Panc1 (cell line): ENCODE measurements at regions not wholly inside any gene's neighbourhood (a gene's known extent, or its start where the extent isn't known, plus 50 kb on each side); places are given as distances from the start of the nearest gene placed in this dataset.
"Not testable (repeated sequence)": the region's sequence is repeated elsewhere in the genome, so short reads cannot be mapped to it uniquely, and the experiment has no call there.

ENCODE experiments used
- ATAC-seq: fragments of 200-7000 bp; cut with Tn5 transposase; 2 replicates; pipeline ENCODE4 v1.9.1; 2020; ENCODE audit warnings: mild to moderate bottlenecking, moderate library complexity
- BruUV-seq: library from RNA; stranded (reverse); fragments of 400-500 nt; replicated peaks from 2 replicates; lab custom pipeline; 2021; lab: Mats Ljungman, UMichigan
- CTCF ChIA-PET: fragments of 300-600 bp; sonication (Branson Sonifier 250); formaldehyde crosslinking; loops from one replicate; lab custom pipeline; 2022; ENCODE audit warnings: antibody characterized with exemption; lab: Charles Lee
- POLR2A ChIA-PET: fragments of 300-600 bp; sonication (Branson Sonifier 250); formaldehyde crosslinking; loops from one replicate; lab custom pipeline; 2022; ENCODE audit warnings: antibody characterized with exemption; lab: Charles Lee
- DNase-seq: peaks from one replicate; pipeline ENCODE4 v3.0.0-alpha.2; 2010; ENCODE audit warnings: low read depth, low spot score
- H3K27ac ChIP-seq: 2 replicates; pipeline ENCODE4 v1.5.1; 2011; ENCODE audit warnings: mild to moderate bottlenecking, low read length, inconsistent platforms
- H3K27me3 ChIP-seq: fragments of 200-500 bp; sonication (Bioruptor generic); 2 replicates; pipeline ENCODE4 v1.6.0; 2014; ENCODE audit warnings: low read length, inconsistent platforms; ENCODE audit not compliant: control insufficient read depth, insufficient read depth
- H3K36me3 ChIP-seq: fragments of 200-500 bp; sonication (Bioruptor generic); 2 replicates; pipeline ENCODE4 v1.5.1; 2014; ENCODE audit warnings: inconsistent platforms, mild to moderate bottlenecking, low read length, moderate library complexity; ENCODE audit not compliant: control insufficient read depth, insufficient read depth
- H3K4me1 ChIP-seq: 2 replicates; pipeline ENCODE4 v1.5.1; 2011; ENCODE audit warnings: inconsistent platforms, mild to moderate bottlenecking, low read length, moderate library complexity; ENCODE audit not compliant: control insufficient read depth, insufficient read depth
- H3K4me3 ChIP-seq, 2 experiments: 2 replicates each; pipeline ENCODE4 v1.5.1; 2011 to 2012; ENCODE audit warnings: low read depth in 2 of 2, low read length in 2 of 2, mild to moderate bottlenecking in 2 of 2, inconsistent platforms in 1 of 2, moderate library complexity in 1 of 2
- H3K9me3 ChIP-seq: fragments of 200-500 bp; sonication (Bioruptor generic); 2 replicates; pipeline ENCODE4 v1.5.1; 2014; ENCODE audit warnings: low read depth, mild to moderate bottlenecking, inconsistent platforms, low read length, moderate library complexity; ENCODE audit not compliant: control insufficient read depth, insufficient read depth
- POLR2AphosphoS5 ChIP-seq: IDR thresholded peaks from 2 replicates; pipeline ENCODE4 v1.6.1; 2012; ENCODE audit warnings: mild to moderate bottlenecking, low read depth, low read length, moderate library complexity
- in situ Hi-C: cut with HindIII; loops from 2 replicates; pipeline ENCODE4 v1.10.0; 2016; ENCODE audit warnings: low sequenced_read_pairs, low pct_unique_long_range_greater_than_20kb
- intact Hi-C: fragments of 100-400 bp; cut with micrococcal nuclease; formaldehyde crosslinking; loops from one replicate; pipeline ENCODE4 v1.10.0; 2022; ENCODE audit not compliant: unreplicated experiment

DNA sequence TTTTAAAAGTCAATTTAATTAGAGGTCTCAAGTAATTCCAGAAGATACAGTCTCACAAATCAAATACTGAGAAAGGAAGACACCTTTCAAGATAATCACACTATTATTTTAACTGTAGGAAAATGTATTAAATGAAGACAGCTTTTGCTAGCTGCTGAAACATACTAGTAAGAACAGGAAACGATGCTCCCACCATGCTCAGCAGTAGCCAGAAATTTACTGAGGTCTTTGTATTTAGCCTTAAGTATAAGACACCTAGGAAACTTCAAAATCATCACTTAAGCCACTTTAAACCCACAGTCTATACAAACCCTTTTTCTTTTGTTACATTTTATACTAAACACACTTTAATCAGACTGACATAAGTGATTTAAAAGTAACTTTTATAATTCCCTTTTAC lies 72.7 kb upstream of the NPIPB12 start:
- H3K27me3 ChIP-seq, in situ Hi-C loops, H3K36me3 ChIP-seq, DNase-seq, H3K4me3 ChIP-seq, BruUV-seq, intact Hi-C loops, ATAC-seq, H3K9me3 ChIP-seq, H3K27ac ChIP-seq, H3K4me1 ChIP-seq, CTCF ChIA-PET: not testable (repeated sequence)
- POLR2A ChIA-PET: interaction anchor here (0.6 kb wide), 1 partner anchor 90 kb away, joined by 6 read pairs; no protein-coding TSS in a partner anchor

DNA sequence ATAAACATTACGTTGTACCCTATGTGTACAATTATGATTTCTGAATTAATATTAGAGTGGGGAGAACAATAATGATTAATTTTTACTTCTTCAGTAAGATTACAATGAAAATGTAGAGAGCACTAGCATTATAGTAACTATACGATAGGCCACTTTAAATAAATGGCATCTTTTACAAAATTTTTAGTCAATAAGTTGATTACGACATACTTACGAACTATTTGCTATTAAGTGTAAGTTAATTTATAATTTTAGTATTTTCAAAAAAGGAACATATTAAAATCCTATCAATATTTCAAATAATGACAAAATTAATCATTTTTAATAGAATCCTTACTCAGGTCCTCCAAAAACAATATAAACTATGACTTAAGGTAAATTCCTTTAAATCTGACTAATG lies 75.6 kb upstream of the NPIPB12 start:
- BruUV-seq, DNase-seq, H3K36me3 ChIP-seq, CTCF ChIA-PET, H3K4me3 ChIP-seq, intact Hi-C loops, in situ Hi-C loops, H3K9me3 ChIP-seq, H3K27ac ChIP-seq, POLR2A ChIA-PET, ATAC-seq, H3K27me3 ChIP-seq, H3K4me1 ChIP-seq: not testable (repeated sequence)

DNA sequence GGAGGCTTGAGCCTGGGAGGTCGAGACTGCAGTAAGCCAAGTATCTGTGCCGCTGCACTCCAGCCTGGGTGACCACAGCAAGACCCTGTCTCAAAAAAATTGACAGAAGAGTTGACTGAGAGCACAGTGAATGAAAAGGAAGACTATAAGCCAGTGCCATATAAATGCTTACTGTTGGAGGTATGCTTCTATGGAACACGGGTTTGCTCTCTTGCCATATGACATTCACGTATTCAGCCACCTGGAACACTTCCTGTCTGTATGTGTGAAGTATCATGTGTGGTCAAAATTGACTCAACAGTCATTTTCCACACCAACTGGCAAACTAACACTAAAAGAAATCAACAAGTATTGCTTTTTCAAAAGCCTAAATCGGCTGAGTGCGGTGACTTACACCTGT lies 71.1 kb upstream of the SPN start:
- H3K4me1 ChIP-seq, H3K36me3 ChIP-seq, BruUV-seq, H3K9me3 ChIP-seq, POLR2A ChIA-PET, in situ Hi-C loops, H3K27me3 ChIP-seq, intact Hi-C loops, H3K4me3 ChIP-seq, DNase-seq, H3K27ac ChIP-seq, ATAC-seq, CTCF ChIA-PET: not testable (repeated sequence)

DNA sequence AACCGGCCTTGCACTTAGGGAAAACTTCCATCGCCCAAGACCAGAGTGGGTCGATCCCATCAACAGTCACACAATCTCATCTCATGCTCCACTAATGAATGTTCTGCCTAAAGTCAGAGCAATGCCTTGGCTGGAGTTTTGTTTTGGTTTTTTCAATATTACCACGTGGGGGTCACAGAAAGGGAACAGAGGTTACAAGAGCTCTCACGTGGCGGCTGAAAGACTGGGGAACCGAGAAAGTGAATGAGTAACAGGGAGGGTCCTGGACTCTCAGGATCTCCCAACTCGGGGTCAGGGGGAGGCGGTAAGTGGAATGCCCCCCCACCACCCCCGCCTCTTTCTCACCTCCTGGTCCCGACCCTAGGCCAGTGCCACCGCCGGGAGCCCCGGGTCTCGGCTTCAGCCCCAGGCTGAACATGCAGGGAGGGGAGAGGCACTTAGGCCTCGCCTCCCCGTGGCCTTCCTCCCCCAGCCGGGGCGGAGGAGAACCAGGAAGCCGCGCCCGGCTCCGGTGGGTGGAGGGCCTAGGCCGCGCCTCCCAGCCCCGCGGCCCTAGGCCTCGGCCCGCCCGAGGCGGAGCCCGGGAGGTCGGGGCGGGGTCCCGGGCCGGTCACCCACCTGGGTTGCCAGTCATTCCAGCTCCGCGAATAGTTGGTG lies 68.7 kb upstream of the SPN start:
- BruUV-seq, H3K27me3 ChIP-seq, intact Hi-C loops, H3K4me1 ChIP-seq, H3K9me3 ChIP-seq, H3K36me3 ChIP-seq, in situ Hi-C loops, DNase-seq, H3K27ac ChIP-seq: not testable (repeated sequence)
- POLR2A ChIA-PET: interaction anchor here (0.7 kb wide), 1 partner anchor 10 kb away, joined by 3 read pairs; no protein-coding TSS in a partner anchor
- ATAC-seq: peak; percentile 86
- CTCF ChIA-PET: interaction anchor here (0.7 kb wide), 1 partner anchor 416 kb away, joined by 6 read pairs; no protein-coding TSS in a partner anchor
- H3K4me3 ChIP-seq: peak overlapping the region; percentile 49 to 56

DNA sequence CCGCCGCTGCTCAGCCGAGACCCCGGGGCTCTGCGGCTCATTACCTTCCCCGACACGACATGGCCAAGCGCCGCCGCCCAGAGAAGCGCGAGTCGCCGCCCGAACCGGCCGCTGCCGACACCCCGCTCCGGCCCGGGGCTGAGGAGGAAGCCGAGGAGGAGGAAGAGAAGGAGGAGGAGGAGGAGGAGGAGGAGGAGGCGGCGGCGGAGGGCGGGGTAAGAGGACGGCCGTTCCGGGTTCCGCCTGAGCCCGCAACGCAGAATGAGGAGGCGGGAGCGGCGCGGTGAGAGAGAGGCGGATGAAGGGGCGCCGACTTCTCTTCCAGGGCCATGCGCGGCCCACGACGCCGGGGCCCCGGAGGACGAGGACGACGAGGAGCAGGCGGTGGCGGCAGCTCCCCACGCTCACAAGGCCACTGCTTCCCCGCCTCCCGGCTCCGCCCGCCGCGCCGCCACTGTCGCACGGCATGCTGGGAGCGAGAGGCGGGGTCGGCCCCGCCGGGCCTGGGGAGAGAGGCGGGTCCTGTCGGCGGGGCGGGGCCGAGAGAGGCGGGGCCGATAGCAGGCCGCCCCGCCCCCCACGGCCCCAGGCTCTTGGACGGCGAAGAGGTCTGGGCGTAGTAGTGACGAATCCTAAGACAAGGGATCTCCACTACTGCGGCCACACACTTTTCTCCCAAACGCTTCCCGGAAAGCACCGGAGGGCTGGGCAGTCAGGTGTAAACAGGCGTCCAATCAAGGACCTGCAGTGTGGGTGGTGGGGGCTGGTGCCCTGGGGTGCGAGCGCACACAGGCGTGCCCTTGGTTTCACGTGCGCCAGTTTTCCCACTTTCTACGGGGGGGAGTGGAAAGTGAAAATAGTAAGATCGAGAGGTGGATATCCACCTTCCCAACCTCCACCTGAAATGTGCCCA lies 67.9 kb upstream of the SPN start:
- ChIA-PET CTCF (interaction anchor here (0.7 kb wide), 1 partner anchor 415 kb away, joined by 6 read pairs; no protein-coding TSS in a partner anchor), POLR2A (interaction anchor here (0.7 kb wide), 1 partner anchor 9 kb away, joined by 3 read pairs; no protein-coding TSS in a partner anchor)
- H3K9me3 ChIP-seq, BruUV-seq, H3K27me3 ChIP-seq, intact Hi-C loops, H3K36me3 ChIP-seq, H3K4me1 ChIP-seq, in situ Hi-C loops: not testable (repeated sequence)
- TF ChIP-seq POLR2AphosphoS5: peak; percentile 51
- Histone ChIP-seq H3K27ac (peak overlapping the region; percentile 79), H3K4me3 (peak overlapping the region; percentile 49 to 57)
- peak; percentile 35 for DNase-seq
- peak; percentile 86 for ATAC-seq

DNA sequence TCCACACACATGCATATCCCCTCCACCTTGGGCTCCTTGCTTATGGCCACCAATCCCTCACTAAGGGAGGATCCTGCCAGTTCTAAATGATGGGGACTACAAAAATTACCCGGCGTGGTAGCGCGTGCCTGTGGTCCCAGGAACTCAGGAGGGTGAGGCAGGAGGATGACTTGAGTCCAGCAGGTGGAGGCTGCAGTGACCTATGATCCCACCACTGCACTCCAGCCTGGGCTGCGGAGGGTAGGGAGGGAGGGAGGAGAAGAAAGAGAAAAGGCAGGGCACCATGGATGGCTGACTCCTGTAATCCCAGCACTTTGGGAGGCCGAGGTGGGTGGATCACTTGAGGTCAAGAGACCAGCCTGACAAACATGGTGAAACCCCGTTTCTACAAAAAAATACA lies 66.0 kb upstream of the SPN start:
- DNase-seq, CTCF ChIA-PET, H3K4me3 ChIP-seq, H3K27ac ChIP-seq, ATAC-seq, in situ Hi-C loops, intact Hi-C loops, H3K36me3 ChIP-seq, H3K9me3 ChIP-seq, BruUV-seq, H3K27me3 ChIP-seq: not testable (repeated sequence)
- POLR2A ChIA-PET: interaction anchor here (0.7 kb wide), 1 partner anchor 1100 kb away, joined by 7 read pairs; no protein-coding TSS in a partner anchor
- H3K4me1 ChIP-seq: peaks cover 16% of the 10 kb centered on the region
